GM23248 (cell line): ENCODE measurements at regions not wholly inside any gene's neighbourhood (a gene's known extent, or its start where the extent isn't known, plus 50 kb on each side); places are given as distances from the start of the nearest gene placed in this dataset.

ENCODE experiments used
- DNase-seq: peaks from one replicate; pipeline ENCODE4 v3.0.0-alpha.2; 2015
- H2AFZ ChIP-seq: fragments of 200-600 bp; sonication (generic); 2 replicates; pipeline ENCODE4 v1.6.1; 2016; ENCODE audit warnings: antibody characterized with exemption
- H3F3A ChIP-seq: fragments of 200-600 bp; sonication (generic); 2 replicates; pipeline ENCODE4 v1.6.1; 2016; ENCODE audit warnings: mild to moderate bottlenecking, antibody characterized with exemption, mixed run types; ENCODE audit not compliant: insufficient read depth
- H3K27ac ChIP-seq: fragments of 200-600 bp; sonication (generic); 2 replicates; pipeline ENCODE4 v1.5.1; 2016; ENCODE audit warnings: mild to moderate bottlenecking
- H3K27me3 ChIP-seq: fragments of 200-600 bp; sonication (generic); replicated peaks from 2 replicates; pipeline ENCODE4 v1.6.1; 2016; ENCODE audit warnings: mild to moderate bottlenecking; ENCODE audit not compliant: insufficient read depth
- H3K36me3 ChIP-seq: fragments of 200-600 bp; sonication (generic); 2 replicates; pipeline ENCODE4 v1.6.1; 2016; ENCODE audit warnings: low read depth, mild to moderate bottlenecking
- H3K4me1 ChIP-seq: fragments of 200-600 bp; sonication (generic); 2 replicates; pipeline ENCODE4 v1.6.1; 2016; ENCODE audit warnings: mild to moderate bottlenecking; ENCODE audit not compliant: insufficient read depth
- H3K4me2 ChIP-seq: fragments of 200-600 bp; sonication (generic); one replicate; pipeline ENCODE4 v1.6.1; 2016; ENCODE audit warnings: mild to moderate bottlenecking; ENCODE audit not compliant: unreplicated experiment
- H3K4me3 ChIP-seq: fragments of 200-600 bp; sonication (generic); 2 replicates; pipeline ENCODE4 v1.5.1; 2016; ENCODE audit warnings: mild to moderate bottlenecking
- H3K79me2 ChIP-seq: fragments of 200-600 bp; sonication (generic); 2 replicates; pipeline ENCODE4 v1.6.1; 2016; ENCODE audit warnings: mild to moderate bottlenecking; ENCODE audit not compliant: insufficient read depth
- H3K9ac ChIP-seq: fragments of 200-600 bp; sonication (generic); 2 replicates; pipeline ENCODE4 v1.6.1; 2016; ENCODE audit warnings: mild to moderate bottlenecking
- H3K9me2 ChIP-seq: fragments of 200-600 bp; sonication (generic); 2 replicates; pipeline ENCODE4 v1.6.1; 2016; ENCODE audit warnings: mixed run types, mild to moderate bottlenecking, moderate library complexity; ENCODE audit not compliant: insufficient read depth
- H3K9me3 ChIP-seq: fragments of 200-600 bp; sonication (generic); one replicate; pipeline ENCODE4 v1.6.1; 2017; ENCODE audit warnings: low read depth
- H4K20me1 ChIP-seq: fragments of 200-600 bp; sonication (generic); 2 replicates; pipeline ENCODE4 v1.6.0; 2016; ENCODE audit not compliant: insufficient read depth
- EZH2 ChIP-seq: fragments of 200-600 bp; sonication (generic); IDR thresholded peaks from 2 replicates; pipeline ENCODE4 v1.6.1; 2018; ENCODE audit warnings: antibody characterized with exemption, mild to moderate bottlenecking; ENCODE audit not compliant: insufficient read depth, poor library complexity, severe bottlenecking
- EZH2phosphoT487 ChIP-seq: fragments of 200-600 bp; sonication (generic); IDR thresholded peaks from 2 replicates; pipeline ENCODE4 v1.6.1; 2018; ENCODE audit warnings: antibody characterized with exemption, moderate library complexity, mild to moderate bottlenecking, low read depth; ENCODE audit not compliant: insufficient read depth
- WGBS, 2 experiments: methylation state at CpG; one replicate each; pipeline ENCODE4 v1.1.6; 2015 to 2017; ENCODE audit warnings: low lambda C conversion rate in 2 of 2, low coverage in 1 of 2; ENCODE audit errors: missing lambda C conversion rate in 2 of 2; 5-methylcytosine and 5-hydroxymethylcytosine counted together
- in situ Hi-C: fragments of 300-500 bp; cut with MboI; formaldehyde crosslinking; loops from 2 replicates; pipeline ENCODE4 v1.15.0; 2020

GRCh38 chr10:85333594-85333993, 1005.2 kb downstream of the CCSER2 start:
- Histone ChIP-seq H3K4me3 (no peak overlapping the region), H3K4me1 (no peaks in the 10 kb centered on the region), H2AFZ (no peak overlapping the region), H3F3A (no peaks in the 10 kb centered on the region), H4K20me1 (no peaks in the 10 kb centered on the region), H3K79me2 (no peaks in the 10 kb centered on the region), H3K9me3 (no peaks in the 10 kb centered on the region), H3K36me3 (no peaks in the 10 kb centered on the region), H3K27ac (no peak overlapping the region), H3K27me3 (no peaks in the 10 kb centered on the region), H3K9ac (no peak overlapping the region), H3K4me2 (no peak overlapping the region), H3K9me2 (no peaks in the 10 kb centered on the region)
- 23 to 49% methylated on average over 3 of the region's 3 CpGs for WGBS, 2 experiments
- TF ChIP-seq EZH2 (no peak), EZH2phosphoT487 (no peak)
- in situ Hi-C loops: no loop called here
- DNase-seq: no peak

GRCh38 chr10:85362401-85362800, 1004.2 kb downstream of the GRID1 start:
- TF ChIP-seq EZH2phosphoT487: no peak
- TF ChIP-seq EZH2: no peak

GRCh38 chr10:85377029-85377806, 989.4 kb downstream of the GRID1 start:
- TF ChIP-seq EZH2 (no peak), EZH2phosphoT487 (no peak)
- Histone ChIP-seq H3K4me3 (no peak overlapping the region), H4K20me1 (no peaks in the 10 kb centered on the region), H3K9ac (no peak overlapping the region), H3K9me3 (no peaks in the 10 kb centered on the region), H3F3A (no peaks in the 10 kb centered on the region), H3K79me2 (no peaks in the 10 kb centered on the region), H3K4me2 (no peak overlapping the region), H3K27ac (no peak overlapping the region), H3K4me1 (no peaks in the 10 kb centered on the region), H3K36me3 (no peaks in the 10 kb centered on the region), H2AFZ (no peak overlapping the region), H3K27me3 (no peaks in the 10 kb centered on the region), H3K9me2 (no peaks in the 10 kb centered on the region)
- in situ Hi-C loops: no loop called here
- 27 to 31% methylated on average over 10 of the region's 10 CpGs for WGBS, 2 experiments
- no peak for DNase-seq

More at GRCh38 chr10:85362401-85362800, 1004.2 kb downstream of the GRID1 start:
- no peaks in the 10 kb centered on the region for H3K9me2 ChIP-seq
- no peaks in the 10 kb centered on the region for H3K4me1 ChIP-seq
- no peaks in the 10 kb centered on the region for H3K9me3 ChIP-seq
- H2AFZ ChIP-seq: no peak overlapping the region
- no peaks in the 10 kb centered on the region for H3K79me2 ChIP-seq
- DNase-seq: no peak
- no peaks in the 10 kb centered on the region for H3K27me3 ChIP-seq
- no peaks in the 10 kb centered on the region for H3F3A ChIP-seq
- whole genome bisulfite sequencing, 2 experiments: 29 to 50% methylated on average over 1 of the region's 1 CpG
- no peak overlapping the region for H3K27ac ChIP-seq
- H3K4me2 ChIP-seq: no peak overlapping the region
- in situ Hi-C loops: no loop called here
- H3K36me3 ChIP-seq: no peaks in the 10 kb centered on the region
- no peak overlapping the region for H3K4me3 ChIP-seq
- no peak overlapping the region for H3K9ac ChIP-seq
- no peaks in the 10 kb centered on the region for H4K20me1 ChIP-seq

GRCh38 chr10:85379338-85379737, 987.3 kb downstream of the GRID1 start:
- no peak overlapping the region for H3K9ac ChIP-seq
- 18 to 26% methylated on average over 3 of the region's 3 CpGs for WGBS, 2 experiments
- no peaks in the 10 kb centered on the region for H3K27me3 ChIP-seq
- no peaks in the 10 kb centered on the region for H3K79me2 ChIP-seq
- no peaks in the 10 kb centered on the region for H3K36me3 ChIP-seq
- H3K4me2 ChIP-seq: no peak overlapping the region
- no peak overlapping the region for H2AFZ ChIP-seq
- H3K27ac ChIP-seq: no peak overlapping the region
- no peak for DNase-seq
- no peaks in the 10 kb centered on the region for H4K20me1 ChIP-seq
- no peaks in the 10 kb centered on the region for H3K4me1 ChIP-seq
- no peak for TF ChIP-seq EZH2phosphoT487
- TF ChIP-seq EZH2: no peak
- in situ Hi-C loops: no loop called here
- H3F3A ChIP-seq: no peaks in the 10 kb centered on the region
- H3K9me3 ChIP-seq: no peaks in the 10 kb centered on the region
- no peaks in the 10 kb centered on the region for H3K9me2 ChIP-seq
- H3K4me3 ChIP-seq: no peak overlapping the region
